HG02759 (cell line): ENCODE measurements at regions not wholly inside any gene's neighbourhood (a gene's known extent, or its start where the extent isn't known, plus 50 kb on each side); places are given as distances from the start of the nearest gene placed in this dataset.

Experiments
- ATAC-seq: cut with Tn5 transposase; IDR thresholded peaks from one replicate; pipeline ENCODE4 v1.9.1; 2021; ENCODE audit warnings: mild to moderate bottlenecking, moderate library complexity; ENCODE audit not compliant: unreplicated experiment

- ATAC-seq: no peak
These were observed 250.4 kb upstream of the PMFBP1 start for GRCh38 chr16:72422308-72422897.

DNA sequence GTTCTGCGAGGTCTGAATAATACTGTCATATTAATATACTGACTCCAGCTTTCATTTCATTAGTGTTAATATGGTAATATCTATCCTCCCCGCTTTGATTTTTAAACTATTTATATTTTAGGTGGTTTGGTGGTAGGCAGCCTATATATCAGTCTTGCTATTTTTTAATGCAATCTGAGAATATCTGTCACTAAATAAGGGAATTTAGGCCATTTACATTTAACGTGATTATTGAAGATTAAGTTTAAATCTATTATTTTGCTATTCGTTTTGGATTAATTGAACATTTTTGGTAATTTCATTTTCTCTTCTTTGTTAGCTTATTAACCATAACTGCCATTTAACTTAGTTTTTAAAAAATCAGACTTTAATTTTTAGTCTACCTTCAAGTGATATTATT is 247.7 kb upstream of the PMFBP1 start:
- ATAC-seq: no peak

DNA sequence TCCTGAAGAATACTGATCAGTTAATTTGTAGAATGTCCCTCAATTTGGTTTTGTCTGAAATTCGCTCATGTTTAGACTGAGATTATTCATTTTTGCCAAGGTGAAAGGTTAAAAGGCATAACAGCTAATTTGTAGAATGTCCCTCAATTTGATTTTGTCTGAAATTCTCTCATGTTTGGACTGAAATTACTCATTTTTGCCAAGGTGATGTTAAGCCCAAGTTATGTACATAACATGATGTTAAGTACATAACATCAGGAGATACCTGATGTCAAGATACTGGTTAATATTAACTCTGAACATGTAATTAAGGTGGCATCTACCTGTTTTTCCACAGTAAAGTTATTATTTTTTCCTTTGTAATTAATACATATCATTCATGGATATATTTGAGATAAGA is 243.4 kb upstream of the PMFBP1 start:
- ATAC-seq: no peak

- ATAC-seq: no peak
These were observed 238.5 kb upstream of the PMFBP1 start for GRCh38 chr16:72410492-72410891.

DNA sequence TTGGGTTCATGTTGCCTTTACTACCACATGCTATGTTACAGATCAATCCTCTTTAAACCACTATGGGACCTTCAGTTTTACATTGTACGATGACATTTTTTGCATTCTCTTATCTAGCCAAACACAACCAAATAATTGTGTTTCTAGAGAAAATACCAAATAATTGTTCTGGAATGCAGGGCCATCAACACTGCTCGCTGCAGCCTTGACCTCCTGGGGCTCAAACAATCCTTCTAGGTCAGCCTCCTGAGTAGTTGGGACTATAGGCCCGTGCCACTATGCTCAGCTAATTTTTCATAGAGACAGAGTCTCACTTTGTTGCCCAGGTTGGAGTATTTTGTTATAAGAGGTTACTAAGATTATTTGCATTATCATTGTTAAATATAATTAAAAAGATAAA is 237.5 kb upstream of the PMFBP1 start:
- ATAC-seq: no peak

- ATAC-seq: no peak
These were observed 234.4 kb upstream of the PMFBP1 start for GRCh38 chr16:72406390-72406789.

- no peak for ATAC-seq
These were observed 232.3 kb upstream of the PMFBP1 start for GRCh38 chr16:72404299-72404698.

- no peak for ATAC-seq
These were observed 229.1 kb upstream of the PMFBP1 start for GRCh38 chr16:72401084-72401361.

- ATAC-seq: no peak
These were observed 228.5 kb upstream of the PMFBP1 start for GRCh38 chr16:72400257-72401083.

DNA sequence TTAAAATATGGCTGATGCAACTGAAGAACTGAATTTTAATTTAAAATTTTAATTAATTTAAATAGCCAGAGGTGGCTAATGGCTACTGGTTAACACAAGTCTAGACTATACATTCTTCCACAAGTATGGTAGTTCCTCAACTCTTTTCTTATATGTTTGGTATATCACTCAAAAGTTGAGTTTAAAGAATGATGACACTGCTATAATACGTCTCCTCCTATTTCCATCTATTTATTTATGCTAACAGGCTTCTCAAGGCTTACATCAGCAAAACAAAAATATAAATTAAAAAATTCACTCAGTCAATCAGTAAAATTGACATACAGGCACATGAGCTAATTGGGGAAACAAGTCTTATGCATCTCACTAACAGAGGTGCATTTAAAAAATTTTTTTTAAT is 227.9 kb upstream of the PMFBP1 start:
- no peak for ATAC-seq

- ATAC-seq: no peak
These were observed 225.9 kb upstream of the PMFBP1 start for GRCh38 chr16:72397876-72398275.

- no peak for ATAC-seq
These were observed 222.6 kb upstream of the PMFBP1 start for GRCh38 chr16:72394526-72394925.

DNA sequence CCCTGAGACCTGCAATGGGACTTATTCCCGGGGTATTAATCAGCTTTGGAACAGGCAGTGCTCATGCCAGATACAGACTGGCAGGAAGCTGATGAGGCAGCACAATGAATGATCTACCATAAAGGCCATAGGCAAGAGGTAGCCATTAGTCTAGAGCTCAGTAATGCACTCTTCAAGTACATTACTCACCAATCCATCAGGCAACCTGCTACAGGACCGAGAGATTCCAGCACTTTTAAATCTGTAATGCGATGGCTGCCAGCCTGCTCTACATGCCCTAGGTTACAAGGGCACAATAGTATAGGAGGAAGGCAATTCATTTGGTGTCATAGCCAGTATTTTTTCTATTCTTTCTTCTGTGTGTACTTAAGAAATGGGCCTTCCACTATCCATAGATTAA is 217.8 kb upstream of the PMFBP1 start:
- no peak for ATAC-seq

- no peak for ATAC-seq
These were observed 216.1 kb upstream of the PMFBP1 start for GRCh38 chr16:72388007-72388406.

DNA sequence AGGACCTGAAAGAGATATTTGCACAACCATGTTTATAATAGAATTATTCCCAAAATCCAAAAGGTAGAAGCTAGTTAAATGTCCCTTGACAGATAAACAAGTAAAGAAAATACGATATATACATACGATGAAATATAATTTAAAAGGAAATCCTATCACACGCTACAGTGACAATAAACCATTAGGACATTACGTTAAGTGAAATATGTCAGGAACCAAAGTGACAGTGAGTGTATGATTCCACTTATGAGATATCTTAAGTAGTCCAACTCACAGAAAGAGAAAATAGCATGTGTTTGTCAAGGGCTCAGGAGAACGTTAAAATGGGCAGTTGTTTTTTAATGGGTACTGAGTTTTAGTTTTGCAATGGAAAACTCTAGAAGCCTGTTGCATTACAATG is 212.7 kb upstream of the PMFBP1 start:
- ATAC-seq: no peak

GRCh38 chr16:72380283-72380682 is 208.3 kb upstream of the PMFBP1 start:
- ATAC-seq: no peak

DNA sequence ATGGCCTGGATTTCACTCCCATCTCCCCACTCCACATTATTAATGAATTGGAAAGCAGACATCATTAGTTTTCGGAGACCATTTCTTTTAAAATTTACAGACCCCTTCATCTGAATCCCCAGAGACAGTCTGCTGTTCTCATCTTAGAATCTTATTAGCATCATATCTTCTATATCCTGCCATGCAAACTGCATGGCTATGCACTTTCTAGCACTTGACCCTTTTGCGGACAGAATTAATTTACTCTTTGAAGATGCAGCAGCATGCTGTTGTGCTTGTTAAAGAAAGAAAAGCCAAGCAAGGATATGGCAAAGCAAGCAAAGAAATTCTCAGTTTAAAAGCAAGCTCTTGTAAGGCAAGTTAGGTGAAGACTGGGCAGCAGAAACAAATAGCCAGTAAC is 201.2 kb upstream of the PMFBP1 start:
- ATAC-seq: no peak

GRCh38 chr16:72372087-72373045 is 200.4 kb upstream of the PMFBP1 start:
- no peak for ATAC-seq

DNA sequence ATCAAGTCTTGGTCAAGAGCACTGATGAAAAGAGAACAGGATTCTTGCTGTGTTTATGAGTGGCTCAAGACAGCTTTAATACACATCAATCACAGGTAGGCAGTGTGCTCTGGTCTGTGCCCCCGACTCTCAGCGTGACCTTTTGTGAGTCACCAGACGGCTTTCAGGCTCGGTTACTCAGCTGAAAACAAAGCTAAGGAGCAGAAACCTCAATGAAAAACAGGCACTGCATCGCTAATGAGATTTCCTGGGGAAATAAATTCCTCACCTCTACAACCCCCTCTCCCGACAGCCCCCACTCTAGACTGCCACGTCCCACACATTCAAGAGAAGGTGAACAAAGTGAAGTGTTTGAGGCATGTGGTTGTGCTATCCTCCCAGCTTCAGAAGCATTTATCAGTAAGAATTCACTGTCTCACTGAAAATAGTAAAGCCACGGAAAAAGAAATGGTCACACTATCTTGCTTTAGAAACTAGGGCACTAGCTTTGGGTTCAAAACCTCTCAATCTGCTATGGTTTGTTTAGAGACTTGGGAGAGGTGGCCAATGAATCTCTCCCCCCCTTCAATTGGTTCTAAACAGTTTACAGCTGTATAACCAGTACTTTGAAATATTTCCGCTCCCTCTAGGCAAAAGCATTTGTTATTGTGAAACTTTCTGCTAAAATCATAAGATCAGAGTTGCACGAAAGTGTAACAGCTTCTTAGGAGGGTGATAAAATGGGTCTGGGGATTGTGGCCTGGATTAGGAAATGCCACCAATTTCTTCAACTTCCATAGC is 199.5 kb upstream of the PMFBP1 start:
- no peak for ATAC-seq

GRCh38 chr16:72369274-72369673 is 197.3 kb upstream of the PMFBP1 start:
- ATAC-seq: no peak

GRCh38 chr16:72367851-72368250 is 195.9 kb upstream of the PMFBP1 start:
- ATAC-seq: no peak
